HepG2 (cell line): ENCODE measurements at regions not wholly inside any gene's neighbourhood (a gene's known extent, or its start where the extent isn't known, plus 50 kb on each side); places are given as distances from the start of the nearest gene placed in this dataset.
A peak's percentile ranks its signal among the peaks of the same experiment; 100 is the strongest.

Source experiments
- ATAC-seq: fragments of 200-7000 bp; cut with Tn5 transposase; 3 replicates; pipeline ENCODE4 v1.9.1; 2020; ENCODE audit warnings: mild to moderate bottlenecking, moderate library complexity
- BruUV-seq: library from RNA; stranded (reverse); fragments of 400-500 nt; replicated peaks from 2 replicates; lab custom pipeline; 2021; lab: Mats Ljungman, UMichigan
- CTCF ChIA-PET: fragments of 300-600 bp; formaldehyde crosslinking; extraction: SDS; loops from one replicate; lab custom pipeline; 2021; ENCODE audit warnings: low total read pairs, inconsistent platforms, low intra/inter-chr PET ratio; lab: Yijun Ruan, JAX
- POLR2A ChIA-PET: fragments of 350-600 bp; sonication (Branson Sonifier 250); formaldehyde crosslinking; loops from one replicate; lab custom pipeline; 2020; ENCODE audit warnings: antibody characterized with exemption, inconsistent platforms; lab: Yijun Ruan, JAX
- DNase-seq: peaks from one replicate; pipeline ENCODE4 v3.0.0-alpha.2; 2015; ENCODE audit warnings: low spot score
- FAIRE-seq: peaks from 3 replicates; lab custom pipeline; 2011; peaks lifted over from hg19 to GRCh38; lab: Jason Lieb, UNC
- H2AFZ ChIP-seq: one replicate; pipeline ENCODE4 v1.6.1; 2011; ENCODE audit warnings: low read length, inconsistent platforms
- H3K27ac ChIP-seq: fragments of 300-600 bp; 3 replicates; pipeline ENCODE4 v1.8.0; 2011; ENCODE audit warnings: mixed run types, mild to moderate bottlenecking, mixed read lengths, low read length, inconsistent platforms; ENCODE audit not compliant: insufficient read depth; ENCODE audit errors: extremely low read length
- H3K27me3 ChIP-seq, 2 experiments: fragments of 200-600 bp in 1 of 2; 2 replicates in 1 of 2; 3 replicates in 1 of 2; pipeline versions ENCODE4 v1.6.0 to v1.8.0; 2011; ENCODE audit warnings: low read length in 2 of 2, mild to moderate bottlenecking in 2 of 2, moderate library complexity in 2 of 2, inconsistent platforms in 1 of 2; ENCODE audit not compliant: insufficient read depth in 2 of 2, control insufficient read depth in 1 of 2
- H3K36me3 ChIP-seq, 2 experiments: fragments of 200-600 bp in 1 of 2; replicated peaks in 1 of 2; 2 replicates in 1 of 2; 3 replicates in 1 of 2; pipeline versions ENCODE4 v1.5.1 to v1.8.0; 2011; ENCODE audit warnings: low read length in 2 of 2, inconsistent platforms in 1 of 2; ENCODE audit not compliant: insufficient read depth in 2 of 2, control insufficient read depth in 1 of 2
- H3K4me1 ChIP-seq: 2 replicates; pipeline ENCODE4 v1.5.1; 2012; ENCODE audit warnings: low read length, inconsistent platforms; ENCODE audit not compliant: insufficient read depth
- H3K4me2 ChIP-seq: 2 replicates; pipeline ENCODE4 v1.6.0; 2011; ENCODE audit warnings: low read depth, low read length, inconsistent platforms
- H3K4me3 ChIP-seq, 3 experiments: fragments of 200-600 bp in 1 of 3; sonication (generic), shearing (Covaris generic) in 1 of 3; replicated peaks in 1 of 3; 2 replicates each; pipeline ENCODE4 v1.5.1; 2011 to 2016; ENCODE audit warnings: low read length in 3 of 3, inconsistent platforms in 2 of 3, low read depth in 2 of 3, mild to moderate bottlenecking in 2 of 3, control low read depth in 1 of 3, mixed read lengths in 1 of 3; ENCODE audit not compliant: insufficient read depth in 1 of 3
- H3K79me2 ChIP-seq: one replicate; pipeline ENCODE4 v1.6.1; 2011; ENCODE audit warnings: low read length, inconsistent platforms; ENCODE audit not compliant: insufficient read depth
- H3K9ac ChIP-seq: 2 replicates; pipeline ENCODE4 v1.6.0; 2011; ENCODE audit warnings: mild to moderate bottlenecking, low read depth, low read length, inconsistent platforms; ENCODE audit not compliant: insufficient read depth
- H3K9me3 ChIP-seq: 2 replicates; pipeline ENCODE4 v1.5.1; 2012; ENCODE audit warnings: mild to moderate bottlenecking, low read length
- H4K20me1 ChIP-seq: 2 replicates; pipeline ENCODE4 v1.6.0; 2011; ENCODE audit warnings: inconsistent platforms, mild to moderate bottlenecking, low read length, moderate library complexity; ENCODE audit not compliant: insufficient read depth
- ARNT ChIP-seq: fragments of 450-650 bp; IDR thresholded peaks from 2 replicates; pipeline ENCODE4 v1.6.1; 2017
- ATF7-NPFF ChIP-seq: sonication (generic); formaldehyde crosslinking; IDR thresholded peaks from 2 replicates; pipeline ENCODE4 v1.8.1; 2023; ENCODE audit warnings: mild to moderate bottlenecking, low read depth, missing genetic modification reagents, moderate library complexity
- ESRRA ChIP-seq: sonication (generic); formaldehyde crosslinking; IDR thresholded peaks from 2 replicates; pipeline ENCODE4 v1.5.1; 2020; ENCODE audit warnings: mild to moderate bottlenecking, low read depth, missing genetic modification reagents
- FOXP1 ChIP-seq, 2 experiments: fragments of 450-650 bp in 1 of 2; IDR thresholded peaks; 2 replicates each; pipeline ENCODE4 v1.6.1; 2017 to 2018; ENCODE audit warnings: antibody characterized with exemption in 1 of 2
- HDAC2 ChIP-seq: sonication (generic); formaldehyde crosslinking; IDR thresholded peaks from 2 replicates; pipeline ENCODE4 v1.4.0; 2020; ENCODE audit warnings: missing genetic modification reagents
- HMG20B ChIP-seq: conservative IDR thresholded peaks from 2 replicates; pipeline ENCODE4 v1.6.1; 2016; ENCODE audit warnings: missing genetic modification reagents, missing compliant biosample characterization
- NRL ChIP-seq: sonication (generic); formaldehyde crosslinking; IDR thresholded peaks from 2 replicates; pipeline ENCODE4 v1.5.0; 2020; ENCODE audit warnings: missing genetic modification reagents, mild to moderate bottlenecking, moderate library complexity, borderline replicate concordance
- PTBP1 ChIP-seq: fragments of 200-400 bp; formaldehyde crosslinking; IDR thresholded peaks from 2 replicates; pipeline ENCODE4 v1.6.1; 2018; ENCODE audit warnings: low read length, low read depth; ENCODE audit not compliant: poor library complexity, severe bottlenecking
- RARA ChIP-seq: IDR thresholded peaks from 2 replicates; pipeline ENCODE4 v1.6.1; 2016; ENCODE audit warnings: missing genetic modification reagents, missing compliant biosample characterization
- TCF7L2 ChIP-seq: IDR thresholded peaks from 2 replicates; pipeline ENCODE4 v1.6.1; 2011; ENCODE audit warnings: mild to moderate bottlenecking, low read depth, low read length, moderate library complexity
- TEAD3 ChIP-seq: optimal IDR thresholded peaks from 2 replicates; pipeline ENCODE3; 2016; ENCODE audit warnings: borderline replicate concordance
- ZBTB21 ChIP-seq: sonication (generic); formaldehyde crosslinking; IDR thresholded peaks from 2 replicates; pipeline ENCODE4 v1.4.0; 2020; ENCODE audit warnings: missing genetic modification reagents
- ZBTB7A ChIP-seq: sonication (generic); formaldehyde crosslinking; IDR thresholded peaks from 2 replicates; pipeline ENCODE4 v1.8.0; 2022; ENCODE audit warnings: mild to moderate bottlenecking, missing genetic modification reagents
- ZNF710 ChIP-seq: sonication (generic); formaldehyde crosslinking; IDR thresholded peaks from 2 replicates; pipeline ENCODE4 v1.5.0; 2020; ENCODE audit warnings: mild to moderate bottlenecking, missing genetic modification reagents, borderline replicate concordance
- ZNF75D ChIP-seq: sonication (generic); formaldehyde crosslinking; IDR thresholded peaks from 2 replicates; pipeline ENCODE4 v1.8.1; 2023; ENCODE audit warnings: missing genetic modification reagents, mild to moderate bottlenecking, borderline replicate concordance
- ZNF790 ChIP-seq: sonication (generic); formaldehyde crosslinking; IDR thresholded peaks from 2 replicates; pipeline ENCODE4 v1.8.0; 2022; ENCODE audit warnings: missing genetic modification reagents, mild to moderate bottlenecking, borderline replicate concordance
- WGBS: methylation state at CpG from one replicate; pipeline ENCODE4 v1.1.6; 2017; ENCODE audit warnings: low lambda C conversion rate; 5-methylcytosine and 5-hydroxymethylcytosine counted together
- in situ Hi-C: cut with HindIII; loops from 2 replicates; pipeline ENCODE4 v1.10.0; 2017; ENCODE audit warnings: low pct_unique_long_range_greater_than_20kb; ENCODE audit not compliant: extremely low pct_ligation_motif_present
- intact Hi-C: fragments of 100-400 bp; cut with micrococcal nuclease; formaldehyde crosslinking; loops from one replicate; pipeline ENCODE4 v1.10.0; 2022; ENCODE audit not compliant: unreplicated experiment

- Histone ChIP-seq H3K36me3 (no peaks in the 10 kb centered on the region), H3K79me2 (no peaks in the 10 kb centered on the region), H3K9ac (no peak overlapping the region), H3K4me2 (no peak overlapping the region), H3K4me1 (peaks cover 39% of the 10 kb centered on the region), H3K4me3 (no peak overlapping the region), H3K9me3 (peaks cover 16% of the 10 kb centered on the region), H4K20me1 (peaks cover 12% of the 10 kb centered on the region), H2AFZ (no peak overlapping the region), H3K27me3 (peaks cover 0 to 94% of the 10 kb centered on the region in 2 experiments; a peak in 4 of 5 replicates), H3K27ac (no peak overlapping the region)
- ChIA-PET CTCF (no interaction called here), POLR2A (no interaction called here)
- no TSS peak for BruUV-seq
- TF ChIP-seq ATF7-NPFF (CRISPR knock-in tag): no peak
- TF ChIP-seq ESRRA (CRISPR knock-in tag): no peak
- no peak for TF ChIP-seq ARNT
- no peak for TF ChIP-seq HMG20B (CRISPR knock-in tag)
- TF ChIP-seq PTBP1: no peak
- no peak for TF ChIP-seq ZNF75D (CRISPR knock-in tag)
- DNase-seq (no peak), FAIRE-seq (no peak), ATAC-seq (no peak)
- 29% methylated on average over 1 of the region's 1 CpG for whole genome bisulfite sequencing
- intact Hi-C loops (no loop called here), in situ Hi-C loops (no loop called here)
These were observed 103.7 kb downstream of the RPLP1 start for GRCh38 chr15:69556344-69556743.

GRCh38 chr15:69557020-69557706, 104.5 kb downstream of the RPLP1 start:
- POLR2A ChIA-PET: interaction anchor here (0.9 to 1.4 kb wide), 2 partner anchors 31 to 37 kb away, joined by 3 read pairs; no protein-coding TSS in a partner anchor
- DNase-seq (peak; percentile 82), ATAC-seq (peak; percentile 75), FAIRE-seq (peak; percentile 4)
- Histone ChIP-seq H3K4me3 (peak overlapping the region in 1 of 3 experiments; percentile 4; a peak in 1 of 6 replicates), H4K20me1 (peaks cover 12% of the 10 kb centered on the region), H3K4me2 (peak overlapping the region; percentile 21), H3K27ac (no peak overlapping the region), H3K79me2 (no peaks in the 10 kb centered on the region), H3K4me1 (peaks cover 47% of the 10 kb centered on the region), H3K27me3 (peaks cover 1 to 92% of the 10 kb centered on the region in 2 experiments; a peak in 4 of 5 replicates), H3K36me3 (no peaks in the 10 kb centered on the region), H3K9ac (no peak overlapping the region), H3K9me3 (peaks cover 8% of the 10 kb centered on the region), H2AFZ (no peak overlapping the region)
- in situ Hi-C loops: no loop called here
- WGBS: 13% methylated on average over 5 of the region's 5 CpGs
- intact Hi-C loops: no loop called here
- no TSS peak for BruUV-seq
- CTCF ChIA-PET: no interaction called here
- peak; percentile 29 for TF ChIP-seq TEAD3 (CRISPR knock-in tag)
- TF ChIP-seq TCF7L2: no peak
- no peak for TF ChIP-seq NRL (CRISPR knock-in tag)
- TF ChIP-seq RARA (CRISPR knock-in tag): peak; percentile 44; the same call in 1 of the 2 replicates
- TF ChIP-seq FOXP1 (IDR thresholded peaks at IDR 0.05): no peak
- TF ChIP-seq FOXP1 (CRISPR knock-in tag; IDR thresholded peaks at IDR 0.05): 0 out of 2 replicates have a peak, but pooled peaks have one; percentile 27
- no peak for TF ChIP-seq ZNF710 (CRISPR knock-in tag)
- no peak for TF ChIP-seq ZNF790 (CRISPR knock-in tag)
- no peak for TF ChIP-seq HDAC2 (CRISPR knock-in tag)
- no peak for TF ChIP-seq ARNT
- TF ChIP-seq ZBTB7A (CRISPR knock-in tag): no peak
- no peak for TF ChIP-seq ZBTB21 (CRISPR knock-in tag)
